ENCODE measurements at regions not wholly inside any gene's neighbourhood (a gene's known extent, or its start where the extent isn't known, plus 50 kb on each side); places are given as distances from the start of the nearest gene placed in this dataset.

DNA sequence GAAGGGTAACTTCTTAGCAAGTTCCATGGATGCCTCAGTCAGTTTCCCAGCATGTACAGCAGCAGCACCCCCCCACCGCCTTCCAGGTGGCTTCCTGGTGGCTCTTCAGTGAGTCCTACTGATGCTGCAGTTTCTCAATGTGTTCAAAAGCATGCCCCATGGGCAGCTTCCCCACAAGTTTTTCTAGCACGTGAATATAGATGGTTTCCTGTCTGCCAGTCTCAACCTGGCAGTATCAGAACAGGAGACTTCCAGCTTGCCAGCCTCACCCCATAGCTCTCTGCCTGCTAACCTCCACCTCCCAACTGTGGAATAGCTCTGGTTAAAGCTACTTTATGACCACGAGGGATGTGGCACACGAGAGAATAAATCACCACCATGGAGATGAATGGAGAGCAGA is 188.3 kb upstream of the SLCO3A1 start:
- Mint-ChIP-seq H3K27me3 (ENCODE audit: insufficient read depth, low read depth, poor library complexity) (no peaks in the 10 kb centered on the region), H3K4me3 (no peak overlapping the region), H3K36me3 (ENCODE audit: low read depth) (no peaks in the 10 kb centered on the region), H3K9me3 (no peaks in the 10 kb centered on the region), H3K4me1 (no peaks in the 10 kb centered on the region), H3K27ac (no peak overlapping the region)
- no peaks in the 10 kb centered on the region for H4K20me1 ChIP-seq (replicated peaks; ENCODE audit: insufficient read depth)
- H3K4me1 ChIP-seq (ENCODE audit: insufficient read depth): no peaks in the 10 kb centered on the region
- DNase-seq (ENCODE audit: low spot score): no peak
- H3K4me2 ChIP-seq: no peak overlapping the region
- no peak for TF ChIP-seq POLR2AphosphoS5 (IDR thresholded peaks at IDR 0.05; ENCODE audit: low read depth)
- no peak for TF ChIP-seq NANOG (IDR thresholded peaks at IDR 0.05; ENCODE audit: borderline replicate concordance)
- TF ChIP-seq ZNF462 (CRISPR knock-in tag; IDR thresholded peaks at IDR 0.05): no peak
- TF ChIP-seq, protein P1, sequence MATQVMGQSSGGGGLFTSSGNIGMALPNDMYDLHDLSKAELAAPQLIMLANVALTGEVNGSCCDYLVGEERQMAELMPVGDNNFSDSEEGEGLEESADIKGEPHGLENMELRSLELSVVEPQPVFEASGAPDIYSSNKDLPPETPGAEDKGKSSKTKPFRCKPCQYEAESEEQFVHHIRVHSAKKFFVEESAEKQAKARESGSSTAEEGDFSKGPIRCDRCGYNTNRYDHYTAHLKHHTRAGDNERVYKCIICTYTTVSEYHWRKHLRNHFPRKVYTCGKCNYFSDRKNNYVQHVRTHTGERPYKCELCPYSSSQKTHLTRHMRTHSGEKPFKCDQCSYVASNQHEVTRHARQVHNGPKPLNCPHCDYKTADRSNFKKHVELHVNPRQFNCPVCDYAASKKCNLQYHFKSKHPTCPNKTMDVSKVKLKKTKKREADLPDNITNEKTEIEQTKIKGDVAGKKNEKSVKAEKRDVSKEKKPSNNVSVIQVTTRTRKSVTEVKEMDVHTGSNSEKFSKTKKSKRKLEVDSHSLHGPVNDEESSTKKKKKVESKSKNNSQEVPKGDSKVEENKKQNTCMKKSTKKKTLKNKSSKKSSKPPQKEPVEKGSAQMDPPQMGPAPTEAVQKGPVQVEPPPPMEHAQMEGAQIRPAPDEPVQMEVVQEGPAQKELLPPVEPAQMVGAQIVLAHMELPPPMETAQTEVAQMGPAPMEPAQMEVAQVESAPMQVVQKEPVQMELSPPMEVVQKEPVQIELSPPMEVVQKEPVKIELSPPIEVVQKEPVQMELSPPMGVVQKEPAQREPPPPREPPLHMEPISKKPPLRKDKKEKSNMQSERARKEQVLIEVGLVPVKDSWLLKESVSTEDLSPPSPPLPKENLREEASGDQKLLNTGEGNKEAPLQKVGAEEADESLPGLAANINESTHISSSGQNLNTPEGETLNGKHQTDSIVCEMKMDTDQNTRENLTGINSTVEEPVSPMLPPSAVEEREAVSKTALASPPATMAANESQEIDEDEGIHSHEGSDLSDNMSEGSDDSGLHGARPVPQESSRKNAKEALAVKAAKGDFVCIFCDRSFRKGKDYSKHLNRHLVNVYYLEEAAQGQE (IDR thresholded peaks at IDR 0.05; ENCODE audit: unreplicated experiment): no peak
- no peak for TF ChIP-seq EZH2 (IDR thresholded peaks at IDR 0.05; ENCODE audit: low read depth, unreplicated experiment)
- TF ChIP-seq, protein P2, sequence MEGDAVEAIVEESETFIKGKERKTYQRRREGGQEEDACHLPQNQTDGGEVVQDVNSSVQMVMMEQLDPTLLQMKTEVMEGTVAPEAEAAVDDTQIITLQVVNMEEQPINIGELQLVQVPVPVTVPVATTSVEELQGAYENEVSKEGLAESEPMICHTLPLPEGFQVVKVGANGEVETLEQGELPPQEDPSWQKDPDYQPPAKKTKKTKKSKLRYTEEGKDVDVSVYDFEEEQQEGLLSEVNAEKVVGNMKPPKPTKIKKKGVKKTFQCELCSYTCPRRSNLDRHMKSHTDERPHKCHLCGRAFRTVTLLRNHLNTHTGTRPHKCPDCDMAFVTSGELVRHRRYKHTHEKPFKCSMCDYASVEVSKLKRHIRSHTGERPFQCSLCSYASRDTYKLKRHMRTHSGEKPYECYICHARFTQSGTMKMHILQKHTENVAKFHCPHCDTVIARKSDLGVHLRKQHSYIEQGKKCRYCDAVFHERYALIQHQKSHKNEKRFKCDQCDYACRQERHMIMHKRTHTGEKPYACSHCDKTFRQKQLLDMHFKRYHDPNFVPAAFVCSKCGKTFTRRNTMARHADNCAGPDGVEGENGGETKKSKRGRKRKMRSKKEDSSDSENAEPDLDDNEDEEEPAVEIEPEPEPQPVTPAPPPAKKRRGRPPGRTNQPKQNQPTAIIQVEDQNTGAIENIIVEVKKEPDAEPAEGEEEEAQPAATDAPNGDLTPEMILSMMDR (conservative IDR thresholded peaks at IDR 0.05; ENCODE audit: low read depth in 2 of 2): no peak
- no peak for TF ChIP-seq JUNB (IDR thresholded peaks at IDR 0.05; ENCODE audit: unreplicated experiment)
- TF ChIP-seq CREB1 (CRISPR knock-in tag; IDR thresholded peaks at IDR 0.05; ENCODE audit: low read depth): no peak
- TF ChIP-seq, protein P3, sequence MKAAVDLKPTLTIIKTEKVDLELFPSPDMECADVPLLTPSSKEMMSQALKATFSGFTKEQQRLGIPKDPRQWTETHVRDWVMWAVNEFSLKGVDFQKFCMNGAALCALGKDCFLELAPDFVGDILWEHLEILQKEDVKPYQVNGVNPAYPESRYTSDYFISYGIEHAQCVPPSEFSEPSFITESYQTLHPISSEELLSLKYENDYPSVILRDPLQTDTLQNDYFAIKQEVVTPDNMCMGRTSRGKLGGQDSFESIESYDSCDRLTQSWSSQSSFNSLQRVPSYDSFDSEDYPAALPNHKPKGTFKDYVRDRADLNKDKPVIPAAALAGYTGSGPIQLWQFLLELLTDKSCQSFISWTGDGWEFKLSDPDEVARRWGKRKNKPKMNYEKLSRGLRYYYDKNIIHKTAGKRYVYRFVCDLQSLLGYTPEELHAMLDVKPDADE (IDR thresholded peaks at IDR 0.05): no peak
- no peak for TF ChIP-seq ZNF114 (CRISPR knock-in tag; IDR thresholded peaks at IDR 0.05)
- no peak for TF ChIP-seq STAT1 (IDR thresholded peaks at IDR 0.05; ENCODE audit: unreplicated experiment)
- no peak for TF ChIP-seq ZNF331 (CRISPR knock-in tag; IDR thresholded peaks at IDR 0.05; ENCODE audit: low read depth)
- TF ChIP-seq EZH2phosphoT487 (IDR thresholded peaks at IDR 0.05; ENCODE audit: unreplicated experiment): no peak
- no peak overlapping the region for H3K4me3 ChIP-seq
- H3F3A ChIP-seq (replicated peaks; ENCODE audit: low read depth): no peaks in the 10 kb centered on the region
- no peaks in the 10 kb centered on the region for H3K27me3 ChIP-seq (ENCODE audit: insufficient read depth)
- H3K36me3 ChIP-seq (ENCODE audit: insufficient read depth): no peaks in the 10 kb centered on the region
- no peak overlapping the region; the same call in 1 of the 2 replicates for H2AFZ ChIP-seq
- H3K9me2 ChIP-seq (ENCODE audit: insufficient read depth): no peaks in the 10 kb centered on the region; the same call in 1 of the 2 replicates
- no peak for ATAC-seq
- no peaks in the 10 kb centered on the region for H3K79me2 ChIP-seq (replicated peaks; ENCODE audit: insufficient read depth)
- H3K27ac ChIP-seq (ENCODE audit: low read depth): no peak overlapping the region
